PC-3 (cell line): ENCODE measurements at regions not wholly inside any gene's neighbourhood (a gene's known extent, or its start where the extent isn't known, plus 50 kb on each side); places are given as distances from the start of the nearest gene placed in this dataset.

Source experiments
- ATAC-seq: fragments of 200-7000 bp; cut with Tn5 transposase; 2 replicates; pipeline ENCODE4 v1.9.1; 2020; ENCODE audit warnings: mild to moderate bottlenecking, moderate library complexity
- BruUV-seq: library from RNA; stranded (reverse); fragments of 400-500 nt; replicated peaks from 2 replicates; lab custom pipeline; 2021; lab: Mats Ljungman, UMichigan
- CTCF ChIA-PET: fragments of 300-600 bp; sonication (Branson Sonifier 250); formaldehyde crosslinking; loops from one replicate; lab custom pipeline; 2022; ENCODE audit warnings: antibody characterized with exemption; lab: Charles Lee
- POLR2A ChIA-PET: fragments of 300-600 bp; sonication (Branson Sonifier 250); formaldehyde crosslinking; loops from one replicate; lab custom pipeline; 2022; ENCODE audit warnings: antibody characterized with exemption; ENCODE audit not compliant: unreplicated experiment; lab: Charles Lee
- DNase-seq: peaks from one replicate; pipeline ENCODE4 v3.0.0-alpha.2; 2015
- H2AFZ ChIP-seq: fragments of 300-600 bp; sonication (generic); 2 replicates; pipeline ENCODE4 v1.6.0; 2016; ENCODE audit warnings: antibody characterized with exemption, low read length
- H3F3A ChIP-seq: fragments of 300-600 bp; sonication (generic); one replicate; pipeline ENCODE4 v1.6.0; 2017; ENCODE audit warnings: antibody characterized with exemption, low read length, control low read depth, mild to moderate bottlenecking; ENCODE audit not compliant: unreplicated experiment
- H3K27ac ChIP-seq: fragments of 300-600 bp; sonication (generic); 2 replicates; pipeline ENCODE4 v1.5.1; 2016; ENCODE audit warnings: mild to moderate bottlenecking, low read length
- H3K27me3 ChIP-seq: fragments of 300-600 bp; sonication (generic); 2 replicates; pipeline ENCODE4 v1.6.1; 2016; ENCODE audit warnings: low read length, mixed read lengths
- H3K36me3 ChIP-seq: fragments of 300-600 bp; sonication (generic); 2 replicates; pipeline ENCODE4 v1.6.1; 2016; ENCODE audit warnings: low read depth, mixed run types, low read length, mixed read lengths
- H3K4me1 ChIP-seq: fragments of 300-600 bp; sonication (generic); 2 replicates; pipeline ENCODE4 v1.5.1; 2016; ENCODE audit warnings: low read length; ENCODE audit not compliant: insufficient read depth
- H3K4me2 ChIP-seq: fragments of 300-600 bp; sonication (generic); 2 replicates; pipeline ENCODE4 v1.6.0; 2016; ENCODE audit warnings: low read length
- H3K4me3 ChIP-seq: fragments of 300-600 bp; sonication (generic); 2 replicates; pipeline ENCODE4 v1.5.1; 2016; ENCODE audit warnings: mild to moderate bottlenecking, low read length, mixed read lengths
- H3K79me2 ChIP-seq: fragments of 300-600 bp; sonication (generic); 2 replicates; pipeline ENCODE4 v1.6.1; 2017; ENCODE audit warnings: low read length, mixed read lengths
- H3K9ac ChIP-seq: fragments of 300-600 bp; sonication (generic); 2 replicates; pipeline ENCODE4 v1.6.0; 2016; ENCODE audit warnings: mild to moderate bottlenecking, low read length
- H3K9me2 ChIP-seq: fragments of 300-600 bp; sonication (generic); replicated peaks from 2 replicates; pipeline ENCODE4 v1.6.1; 2016; ENCODE audit warnings: mixed run types, low read length, mixed read lengths
- H3K9me3 ChIP-seq: fragments of 300-600 bp; sonication (generic); 2 replicates; pipeline ENCODE4 v1.6.1; 2016; ENCODE audit warnings: low read length, mixed read lengths
- H4K20me1 ChIP-seq: fragments of 300-600 bp; sonication (generic); 2 replicates; pipeline ENCODE4 v1.6.1; 2016; ENCODE audit warnings: low read length, mixed read lengths
- EZH2 ChIP-seq: fragments of 300-600 bp; sonication (generic); IDR thresholded peaks from one replicate; pipeline ENCODE4 v1.6.1; 2017; ENCODE audit warnings: antibody characterized with exemption, mild to moderate bottlenecking, low read length; ENCODE audit not compliant: unreplicated experiment
- EZH2phosphoT487 ChIP-seq: fragments of 300-600 bp; sonication (generic); IDR thresholded peaks from 2 replicates; pipeline ENCODE4 v1.6.1; 2018; ENCODE audit warnings: mild to moderate bottlenecking, antibody characterized with exemption, low read length, borderline replicate concordance
- intact Hi-C: fragments of 100-400 bp; cut with micrococcal nuclease; formaldehyde crosslinking; loops from 2 replicates; pipeline ENCODE4 v1.9.0; 2023
- TF ChIP-seq, protein P1 (sequence below): fragments of 300-600 bp; sonication (generic); conservative IDR thresholded peaks from 2 replicates; pipeline ENCODE4 v1.5.1; 2017; ENCODE audit warnings: antibody characterized with exemption, low read depth, mild to moderate bottlenecking, low read length

DNA sequence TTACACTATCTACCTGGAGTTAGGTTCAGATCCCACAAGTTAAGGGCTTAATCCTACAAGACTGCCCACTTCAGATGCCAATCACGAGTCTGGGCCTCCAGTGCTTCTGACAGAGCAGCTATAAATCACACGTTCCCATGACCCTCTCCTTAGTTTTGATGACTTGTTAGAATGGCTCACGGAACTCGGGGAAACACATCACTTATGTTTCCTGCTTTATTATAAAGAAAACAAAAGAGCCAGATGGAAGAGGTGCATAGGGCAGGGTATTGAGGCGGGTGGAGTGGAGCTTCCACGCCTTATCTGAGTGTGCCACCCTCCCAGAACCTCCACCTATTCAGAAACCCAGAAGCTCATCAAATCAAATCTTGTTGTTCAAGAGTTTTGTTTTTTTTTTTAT is 170.8 kb downstream of the MOBP start:
- DNase-seq (no peak), ATAC-seq (no peak)
- H3K4me2 ChIP-seq = no peak overlapping the region
- H3K4me3 ChIP-seq = no peak overlapping the region
- ChIA-PET POLR2A (no interaction called here), CTCF (no interaction called here)
- no peaks in the 10 kb centered on the region for H4K20me1 ChIP-seq
- intact Hi-C loops = loop anchor here (2.0 kb wide), 1 partner anchor 46 kb away; no protein-coding TSS in a partner anchor
- H3K36me3 ChIP-seq = no peaks in the 10 kb centered on the region
- H3K4me1 ChIP-seq = peaks cover 12% of the 10 kb centered on the region
- H3K9me3 ChIP-seq = no peaks in the 10 kb centered on the region; the same call in 1 of the 2 replicates
- TF ChIP-seq EZH2phosphoT487 = no peak
- no peaks in the 10 kb centered on the region for H3F3A ChIP-seq
- no TSS peak for BruUV-seq
- H3K27ac ChIP-seq = no peak overlapping the region
- no peaks in the 10 kb centered on the region for H3K9me2 ChIP-seq
- no peaks in the 10 kb centered on the region for H3K79me2 ChIP-seq
- H3K27me3 ChIP-seq = peaks cover 7% of the 10 kb centered on the region; the same call in 1 of the 2 replicates
- no peak overlapping the region for H2AFZ ChIP-seq
- H3K9ac ChIP-seq = no peak overlapping the region

GRCh38 chr3:39639344-39640236 is 169.8 kb upstream of the MYRIP start:
- TF ChIP-seq EZH2phosphoT487 (no peak), EZH2 (no peak)
- TF ChIP-seq, protein P1, sequence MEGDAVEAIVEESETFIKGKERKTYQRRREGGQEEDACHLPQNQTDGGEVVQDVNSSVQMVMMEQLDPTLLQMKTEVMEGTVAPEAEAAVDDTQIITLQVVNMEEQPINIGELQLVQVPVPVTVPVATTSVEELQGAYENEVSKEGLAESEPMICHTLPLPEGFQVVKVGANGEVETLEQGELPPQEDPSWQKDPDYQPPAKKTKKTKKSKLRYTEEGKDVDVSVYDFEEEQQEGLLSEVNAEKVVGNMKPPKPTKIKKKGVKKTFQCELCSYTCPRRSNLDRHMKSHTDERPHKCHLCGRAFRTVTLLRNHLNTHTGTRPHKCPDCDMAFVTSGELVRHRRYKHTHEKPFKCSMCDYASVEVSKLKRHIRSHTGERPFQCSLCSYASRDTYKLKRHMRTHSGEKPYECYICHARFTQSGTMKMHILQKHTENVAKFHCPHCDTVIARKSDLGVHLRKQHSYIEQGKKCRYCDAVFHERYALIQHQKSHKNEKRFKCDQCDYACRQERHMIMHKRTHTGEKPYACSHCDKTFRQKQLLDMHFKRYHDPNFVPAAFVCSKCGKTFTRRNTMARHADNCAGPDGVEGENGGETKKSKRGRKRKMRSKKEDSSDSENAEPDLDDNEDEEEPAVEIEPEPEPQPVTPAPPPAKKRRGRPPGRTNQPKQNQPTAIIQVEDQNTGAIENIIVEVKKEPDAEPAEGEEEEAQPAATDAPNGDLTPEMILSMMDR = no peak
- no peaks in the 10 kb centered on the region for H3F3A ChIP-seq
- no peaks in the 10 kb centered on the region for H3K79me2 ChIP-seq
- H3K9me2 ChIP-seq = no peaks in the 10 kb centered on the region
- ATAC-seq (peak; percentile 90), DNase-seq (peak; percentile 94)
- no TSS peak for BruUV-seq
- peaks cover 12% of the 10 kb centered on the region for H3K4me1 ChIP-seq
- no peak overlapping the region for H3K9ac ChIP-seq
- no peaks in the 10 kb centered on the region; the same call in 1 of the 2 replicates for H3K9me3 ChIP-seq
- intact Hi-C loops = loop anchor here (2.0 kb wide), 1 partner anchor 47 kb away; no protein-coding TSS in a partner anchor
- H3K4me3 ChIP-seq = no peak overlapping the region
- H2AFZ ChIP-seq = no peak overlapping the region
- H4K20me1 ChIP-seq = no peaks in the 10 kb centered on the region
- H3K27ac ChIP-seq = 0 out of 2 replicates have a peak overlapping the region, but pooled peaks have one; percentile 28
- ChIA-PET CTCF (no interaction called here), POLR2A (no interaction called here)
- H3K36me3 ChIP-seq = no peaks in the 10 kb centered on the region
- H3K27me3 ChIP-seq = peaks cover 13% of the 10 kb centered on the region
- H3K4me2 ChIP-seq = peak overlapping the region; percentile 55

DNA sequence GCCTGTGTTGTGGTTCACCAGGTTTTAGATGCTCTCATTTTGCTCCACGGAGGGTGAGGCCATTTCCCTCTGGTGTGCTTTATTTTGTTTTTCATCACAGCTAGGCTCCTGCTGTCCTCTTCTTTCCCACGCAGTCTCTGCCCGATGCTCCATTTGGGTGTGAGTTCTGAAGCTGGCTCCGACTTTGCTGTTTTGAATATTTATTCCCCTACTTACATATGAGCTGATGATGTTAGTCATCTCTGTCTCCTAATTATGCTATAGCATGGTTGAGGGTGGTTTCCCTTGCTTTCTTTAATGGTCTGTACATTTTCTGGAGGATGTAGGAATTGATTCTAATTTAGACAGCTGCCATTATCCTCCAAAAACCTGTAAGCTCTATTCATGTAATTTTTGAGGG is 168.1 kb upstream of the MYRIP start:
- Histone ChIP-seq H4K20me1 (no peaks in the 10 kb centered on the region), H3K27ac (no peak overlapping the region), H3K9me2 (no peaks in the 10 kb centered on the region), H3K36me3 (no peaks in the 10 kb centered on the region), H3K4me1 (peaks cover 12% of the 10 kb centered on the region), H2AFZ (no peak overlapping the region), H3F3A (no peaks in the 10 kb centered on the region), H3K9me3 (no peaks in the 10 kb centered on the region; the same call in 1 of the 2 replicates), H3K4me3 (no peak overlapping the region), H3K9ac (no peak overlapping the region), H3K4me2 (no peak overlapping the region), H3K79me2 (no peaks in the 10 kb centered on the region), H3K27me3 (peaks cover 21% of the 10 kb centered on the region)
- BruUV-seq = no TSS peak
- no peak for ATAC-seq
- intact Hi-C loops = no loop called here
- ChIA-PET POLR2A (no interaction called here), CTCF (no interaction called here)
- no peak for TF ChIP-seq EZH2
- no peak for TF ChIP-seq EZH2phosphoT487
- DNase-seq = no peak
